HepG2 (cell line): ENCODE measurements at regions not wholly inside any gene's neighbourhood (a gene's known extent, or its start where the extent isn't known, plus 50 kb on each side); places are given as distances from the start of the nearest gene placed in this dataset.

Experiments
- ELF4 ChIP-seq: sonication (generic); formaldehyde crosslinking; IDR thresholded peaks from 2 replicates; pipeline ENCODE4 v1.5.0; 2020; ENCODE audit warnings: missing genetic modification reagents, mild to moderate bottlenecking, moderate library complexity, borderline replicate concordance
- GABPA ChIP-seq, 2 experiments: IDR thresholded peaks; 2 replicates each; pipeline ENCODE4 v1.6.1; 2011 to 2016; ENCODE audit warnings: low read depth in 2 of 2, low read length in 1 of 2, missing biosample characterization in 1 of 2, missing genetic modification characterization in 1 of 2
- KDM4B ChIP-seq: sonication (generic); formaldehyde crosslinking; IDR thresholded peaks from 2 replicates; pipeline ENCODE4 v1.4.0; 2020; ENCODE audit warnings: missing genetic modification reagents
- KLF15 ChIP-seq: sonication (generic); formaldehyde crosslinking; IDR thresholded peaks from 2 replicates; pipeline ENCODE4 v1.8.1; 2023; ENCODE audit warnings: borderline replicate concordance, mild to moderate bottlenecking, inconsistent platforms, missing genetic modification reagents, mixed read lengths
- MAFF ChIP-seq: IDR thresholded peaks from 2 replicates; pipeline ENCODE4 v1.6.1; 2011; ENCODE audit warnings: low read depth, low read length, improper control_type of control experiment
- POLR2A ChIP-seq, 2 experiments: IDR thresholded peaks; 2 replicates each; pipeline ENCODE4 v1.6.1; 2011; ENCODE audit warnings: low read depth in 2 of 2, low read length in 2 of 2, mild to moderate bottlenecking in 1 of 2, moderate library complexity in 1 of 2; ENCODE audit not compliant: insufficient read depth in 1 of 2
- SP1 ChIP-seq, 2 experiments: fragments of 450-650 bp in 1 of 2; sonication (generic) in 1 of 2; formaldehyde crosslinking in 1 of 2; IDR thresholded peaks; 2 replicates each; pipeline versions ENCODE4 v1.4.0 to v1.6.1; 2016 to 2020; ENCODE audit warnings: missing genetic modification reagents in 1 of 2
- ZNF33B ChIP-seq: sonication (generic); formaldehyde crosslinking; IDR thresholded peaks from 2 replicates; pipeline ENCODE4 v1.5.1; 2020; ENCODE audit warnings: mild to moderate bottlenecking, missing genetic modification reagents
- TF ChIP-seq, protein P1 (sequence below): sonication (generic); formaldehyde crosslinking; IDR thresholded peaks from 2 replicates; pipeline ENCODE4 v1.5.0; 2020; ENCODE audit warnings: mild to moderate bottlenecking, missing genetic modification reagents, borderline replicate concordance
- TF ChIP-seq, protein P2 (sequence below): sonication (generic); formaldehyde crosslinking; IDR thresholded peaks from 2 replicates; pipeline ENCODE4 v1.5.0; 2020; ENCODE audit warnings: mild to moderate bottlenecking, missing genetic modification reagents, moderate library complexity
- TF ChIP-seq, protein P3 (sequence below): sonication (generic); formaldehyde crosslinking; IDR thresholded peaks from 2 replicates; pipeline ENCODE4 v1.5.0; 2020; ENCODE audit warnings: mild to moderate bottlenecking, missing genetic modification reagents
- TF ChIP-seq, protein P4 (sequence below): sonication (generic); formaldehyde crosslinking; IDR thresholded peaks from 2 replicates; pipeline ENCODE4 v1.4.0; 2020; ENCODE audit warnings: low read depth, mild to moderate bottlenecking, missing genetic modification reagents

GRCh38 chrX:9327747-9328145, 137.1 kb upstream of the TBL1X start:
- TF ChIP-seq, protein P1, sequence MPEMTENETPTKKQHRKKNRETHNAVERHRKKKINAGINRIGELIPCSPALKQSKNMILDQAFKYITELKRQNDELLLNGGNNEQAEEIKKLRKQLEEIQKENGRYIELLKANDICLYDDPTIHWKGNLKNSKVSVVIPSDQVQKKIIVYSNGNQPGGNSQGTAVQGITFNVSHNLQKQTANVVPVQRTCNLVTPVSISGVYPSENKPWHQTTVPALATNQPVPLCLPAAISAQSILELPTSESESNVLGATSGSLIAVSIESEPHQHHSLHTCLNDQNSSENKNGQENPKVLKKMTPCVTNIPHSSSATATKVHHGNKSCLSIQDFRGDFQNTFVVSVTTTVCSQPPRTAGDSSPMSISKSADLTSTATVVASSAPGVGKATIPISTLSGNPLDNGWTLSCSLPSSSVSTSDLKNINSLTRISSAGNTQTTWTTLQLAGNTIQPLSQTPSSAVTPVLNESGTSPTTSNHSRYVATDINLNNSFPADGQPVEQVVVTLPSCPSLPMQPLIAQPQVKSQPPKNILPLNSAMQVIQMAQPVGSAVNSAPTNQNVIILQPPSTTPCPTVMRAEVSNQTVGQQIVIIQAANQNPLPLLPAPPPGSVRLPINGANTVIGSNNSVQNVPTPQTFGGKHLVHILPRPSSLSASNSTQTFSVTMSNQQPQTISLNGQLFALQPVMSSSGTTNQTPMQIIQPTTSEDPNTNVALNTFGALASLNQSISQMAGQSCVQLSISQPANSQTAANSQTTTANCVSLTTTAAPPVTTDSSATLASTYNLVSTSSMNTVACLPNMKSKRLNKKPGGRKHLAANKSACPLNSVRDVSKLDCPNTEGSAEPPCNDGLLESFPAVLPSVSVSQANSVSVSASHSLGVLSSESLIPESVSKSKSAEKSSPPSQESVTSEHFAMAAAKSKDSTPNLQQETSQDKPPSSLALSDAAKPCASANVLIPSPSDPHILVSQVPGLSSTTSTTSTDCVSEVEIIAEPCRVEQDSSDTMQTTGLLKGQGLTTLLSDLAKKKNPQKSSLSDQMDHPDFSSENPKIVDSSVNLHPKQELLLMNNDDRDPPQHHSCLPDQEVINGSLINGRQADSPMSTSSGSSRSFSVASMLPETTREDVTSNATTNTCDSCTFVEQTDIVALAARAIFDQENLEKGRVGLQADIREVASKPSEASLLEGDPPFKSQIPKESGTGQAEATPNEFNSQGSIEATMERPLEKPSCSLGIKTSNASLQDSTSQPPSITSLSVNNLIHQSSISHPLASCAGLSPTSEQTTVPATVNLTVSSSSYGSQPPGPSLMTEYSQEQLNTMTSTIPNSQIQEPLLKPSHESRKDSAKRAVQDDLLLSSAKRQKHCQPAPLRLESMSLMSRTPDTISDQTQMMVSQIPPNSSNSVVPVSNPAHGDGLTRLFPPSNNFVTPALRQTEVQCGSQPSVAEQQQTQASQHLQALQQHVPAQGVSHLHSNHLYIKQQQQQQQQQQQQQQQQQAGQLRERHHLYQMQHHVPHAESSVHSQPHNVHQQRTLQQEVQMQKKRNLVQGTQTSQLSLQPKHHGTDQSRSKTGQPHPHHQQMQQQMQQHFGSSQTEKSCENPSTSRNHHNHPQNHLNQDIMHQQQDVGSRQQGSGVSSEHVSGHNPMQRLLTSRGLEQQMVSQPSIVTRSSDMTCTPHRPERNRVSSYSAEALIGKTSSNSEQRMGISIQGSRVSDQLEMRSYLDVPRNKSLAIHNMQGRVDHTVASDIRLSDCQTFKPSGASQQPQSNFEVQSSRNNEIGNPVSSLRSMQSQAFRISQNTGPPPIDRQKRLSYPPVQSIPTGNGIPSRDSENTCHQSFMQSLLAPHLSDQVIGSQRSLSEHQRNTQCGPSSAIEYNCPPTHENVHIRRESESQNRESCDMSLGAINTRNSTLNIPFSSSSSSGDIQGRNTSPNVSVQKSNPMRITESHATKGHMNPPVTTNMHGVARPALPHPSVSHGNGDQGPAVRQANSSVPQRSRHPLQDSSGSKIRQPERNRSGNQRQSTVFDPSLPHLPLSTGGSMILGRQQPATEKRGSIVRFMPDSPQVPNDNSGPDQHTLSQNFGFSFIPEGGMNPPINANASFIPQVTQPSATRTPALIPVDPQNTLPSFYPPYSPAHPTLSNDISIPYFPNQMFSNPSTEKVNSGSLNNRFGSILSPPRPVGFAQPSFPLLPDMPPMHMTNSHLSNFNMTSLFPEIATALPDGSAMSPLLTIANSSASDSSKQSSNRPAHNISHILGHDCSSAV (CRISPR knock-in tag): no peak
- TF ChIP-seq GABPA (IDR thresholded peaks at IDR 0.05; ENCODE audit: low read depth, low read length): no peak
- no peak for TF ChIP-seq GABPA (CRISPR knock-in tag; IDR thresholded peaks at IDR 0.05; ENCODE audit: low read depth)
- no peak for TF ChIP-seq KLF15 (CRISPR knock-in tag)
- TF ChIP-seq, protein P2, sequence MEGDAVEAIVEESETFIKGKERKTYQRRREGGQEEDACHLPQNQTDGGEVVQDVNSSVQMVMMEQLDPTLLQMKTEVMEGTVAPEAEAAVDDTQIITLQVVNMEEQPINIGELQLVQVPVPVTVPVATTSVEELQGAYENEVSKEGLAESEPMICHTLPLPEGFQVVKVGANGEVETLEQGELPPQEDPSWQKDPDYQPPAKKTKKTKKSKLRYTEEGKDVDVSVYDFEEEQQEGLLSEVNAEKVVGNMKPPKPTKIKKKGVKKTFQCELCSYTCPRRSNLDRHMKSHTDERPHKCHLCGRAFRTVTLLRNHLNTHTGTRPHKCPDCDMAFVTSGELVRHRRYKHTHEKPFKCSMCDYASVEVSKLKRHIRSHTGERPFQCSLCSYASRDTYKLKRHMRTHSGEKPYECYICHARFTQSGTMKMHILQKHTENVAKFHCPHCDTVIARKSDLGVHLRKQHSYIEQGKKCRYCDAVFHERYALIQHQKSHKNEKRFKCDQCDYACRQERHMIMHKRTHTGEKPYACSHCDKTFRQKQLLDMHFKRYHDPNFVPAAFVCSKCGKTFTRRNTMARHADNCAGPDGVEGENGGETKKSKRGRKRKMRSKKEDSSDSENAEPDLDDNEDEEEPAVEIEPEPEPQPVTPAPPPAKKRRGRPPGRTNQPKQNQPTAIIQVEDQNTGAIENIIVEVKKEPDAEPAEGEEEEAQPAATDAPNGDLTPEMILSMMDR: no peak
- no peak for TF ChIP-seq MAFF
- TF ChIP-seq ZNF33B (CRISPR knock-in tag): no peak
- TF ChIP-seq, protein P3, sequence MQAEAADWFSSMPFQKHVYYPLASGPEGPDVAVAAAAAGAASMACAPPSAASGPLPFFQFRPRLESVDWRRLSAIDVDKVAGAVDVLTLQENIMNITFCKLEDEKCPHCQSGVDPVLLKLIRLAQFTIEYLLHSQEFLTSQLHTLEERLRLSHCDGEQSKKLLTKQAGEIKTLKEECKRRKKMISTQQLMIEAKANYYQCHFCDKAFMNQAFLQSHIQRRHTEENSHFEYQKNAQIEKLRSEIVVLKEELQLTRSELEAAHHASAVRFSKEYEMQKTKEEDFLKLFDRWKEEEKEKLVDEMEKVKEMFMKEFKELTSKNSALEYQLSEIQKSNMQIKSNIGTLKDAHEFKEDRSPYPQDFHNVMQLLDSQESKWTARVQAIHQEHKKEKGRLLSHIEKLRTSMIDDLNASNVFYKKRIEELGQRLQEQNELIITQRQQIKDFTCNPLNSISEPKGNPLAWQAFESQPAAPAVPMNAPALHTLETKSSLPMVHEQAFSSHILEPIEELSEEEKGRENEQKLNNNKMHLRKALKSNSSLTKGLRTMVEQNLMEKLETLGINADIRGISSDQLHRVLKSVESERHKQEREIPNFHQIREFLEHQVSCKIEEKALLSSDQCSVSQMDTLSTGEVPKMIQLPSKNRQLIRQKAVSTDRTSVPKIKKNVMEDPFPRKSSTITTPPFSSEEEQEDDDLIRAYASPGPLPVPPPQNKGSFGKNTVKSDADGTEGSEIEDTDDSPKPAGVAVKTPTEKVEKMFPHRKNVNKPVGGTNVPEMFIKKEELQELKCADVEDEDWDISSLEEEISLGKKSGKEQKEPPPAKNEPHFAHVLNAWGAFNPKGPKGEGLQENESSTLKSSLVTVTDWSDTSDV (CRISPR knock-in tag): no peak
- TF ChIP-seq ELF4: no peak
- TF ChIP-seq, protein P4, sequence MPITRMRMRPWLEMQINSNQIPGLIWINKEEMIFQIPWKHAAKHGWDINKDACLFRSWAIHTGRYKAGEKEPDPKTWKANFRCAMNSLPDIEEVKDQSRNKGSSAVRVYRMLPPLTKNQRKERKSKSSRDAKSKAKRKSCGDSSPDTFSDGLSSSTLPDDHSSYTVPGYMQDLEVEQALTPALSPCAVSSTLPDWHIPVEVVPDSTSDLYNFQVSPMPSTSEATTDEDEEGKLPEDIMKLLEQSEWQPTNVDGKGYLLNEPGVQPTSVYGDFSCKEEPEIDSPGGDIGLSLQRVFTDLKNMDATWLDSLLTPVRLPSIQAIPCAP: no peak
- no peak for TF ChIP-seq KDM4B (CRISPR knock-in tag)
- no peak for TF ChIP-seq POLR2A (IDR thresholded peaks at IDR 0.05; ENCODE audit: insufficient read depth in 1 of 2, low read depth in 2 of 2, low read length in 2 of 2)
- no peak for TF ChIP-seq SP1 (IDR thresholded peaks at IDR 0.05)
- no peak for TF ChIP-seq SP1 (CRISPR knock-in tag; IDR thresholded peaks at IDR 0.05)
